Effector memory CD4-positive, alpha-beta T cell (primary cell): ENCODE measurements at regions not wholly inside any gene's neighbourhood (a gene's known extent, or its start where the extent isn't known, plus 50 kb on each side); places are given as distances from the start of the nearest gene placed in this dataset.
"Not testable (repeated sequence)": the region's sequence is repeated elsewhere in the genome, so short reads cannot be mapped to it uniquely, and the experiment has no call there.

Experiments used
- DNase-seq, 3 donors: peaks; one replicate each; pipeline ENCODE4 v3.0.0-alpha.2; 2020
- H3K27ac ChIP-seq: 2 replicates; pipeline ENCODE4 v1.7.0; 2013; ENCODE audit warnings: mild to moderate bottlenecking, low read length, moderate library complexity; ENCODE audit not compliant: insufficient read depth, poor library complexity, severe bottlenecking
- H3K27me3 ChIP-seq: replicated peaks from 2 replicates; pipeline ENCODE4 v1.7.0; 2013; ENCODE audit warnings: mild to moderate bottlenecking, low read length; ENCODE audit not compliant: insufficient read depth, control insufficient read depth, poor library complexity, severe bottlenecking
- H3K36me3 ChIP-seq: 2 replicates; pipeline ENCODE4 v1.7.0; 2013; ENCODE audit warnings: mild to moderate bottlenecking, low read length, moderate library complexity; ENCODE audit not compliant: control insufficient read depth, insufficient read depth
- H3K4me1 ChIP-seq: 2 replicates; pipeline ENCODE4 v1.7.0; 2013; ENCODE audit warnings: low read length, mild to moderate bottlenecking; ENCODE audit not compliant: control insufficient read depth, insufficient read depth, poor library complexity, severe bottlenecking
- H3K4me3 ChIP-seq: 2 replicates; pipeline ENCODE4 v1.7.0; 2013; ENCODE audit warnings: low read length, low read depth, mild to moderate bottlenecking; ENCODE audit not compliant: insufficient read depth, poor library complexity, severe bottlenecking
- H3K9me3 ChIP-seq: 2 replicates; pipeline ENCODE4 v1.7.0; 2013; ENCODE audit warnings: mild to moderate bottlenecking, low read length, moderate library complexity; ENCODE audit not compliant: control insufficient read depth

GRCh38 chr9:7739595-7739994 lies 60.0 kb downstream of the DMAC1 start:
- Histone ChIP-seq H3K4me1 (no peaks in the 10 kb centered on the region), H3K4me3 (no peak overlapping the region), H3K9me3 (no peaks in the 10 kb centered on the region), H3K27ac (no peak overlapping the region), H3K36me3 (no peaks in the 10 kb centered on the region), H3K27me3 (no peaks in the 10 kb centered on the region)
- no peak for DNase-seq

DNA sequence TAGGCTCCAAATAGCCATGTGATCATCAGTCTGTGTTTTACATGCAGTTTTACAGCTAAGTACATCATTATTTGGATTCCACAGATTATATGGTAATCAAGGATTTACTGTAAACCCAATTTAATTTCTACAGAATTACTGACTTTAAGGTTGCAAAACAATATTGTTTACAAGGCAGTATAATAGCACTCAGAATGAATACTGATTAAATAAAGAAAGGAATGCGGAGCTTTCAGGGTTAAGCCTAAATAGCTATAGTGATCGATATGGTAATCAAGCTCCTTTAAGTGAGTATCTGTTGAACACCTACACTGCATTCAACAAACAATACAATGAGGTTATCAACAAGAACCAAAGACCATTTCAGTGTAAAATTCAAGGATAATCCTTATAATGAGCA lies 64.3 kb downstream of the DMAC1 start:
- Histone ChIP-seq H3K27me3 (no peaks in the 10 kb centered on the region), H3K27ac (no peak overlapping the region), H3K9me3 (no peaks in the 10 kb centered on the region), H3K4me1 (no peaks in the 10 kb centered on the region), H3K36me3 (no peaks in the 10 kb centered on the region), H3K4me3 (no peak overlapping the region)
- DNase-seq: no peak

- no peak for DNase-seq
- Histone ChIP-seq H3K4me1 (no peaks in the 10 kb centered on the region), H3K4me3 (no peak overlapping the region), H3K27me3 (no peaks in the 10 kb centered on the region), H3K9me3 (no peaks in the 10 kb centered on the region), H3K36me3 (no peaks in the 10 kb centered on the region), H3K27ac (no peak overlapping the region)
Measured at GRCh38 chr9:7730164-7730445, 69.5 kb downstream of the DMAC1 start.

GRCh38 chr9:7729371-7730163 lies 70.0 kb downstream of the DMAC1 start:
- Histone ChIP-seq H3K27me3 (no peaks in the 10 kb centered on the region), H3K36me3 (no peaks in the 10 kb centered on the region), H3K4me1 (no peaks in the 10 kb centered on the region), H3K4me3 (no peak overlapping the region), H3K9me3 (no peaks in the 10 kb centered on the region), H3K27ac (no peak overlapping the region)
- no peak for DNase-seq

GRCh38 chr9:7721291-7721690 lies 78.3 kb downstream of the DMAC1 start:
- Histone ChIP-seq H3K36me3 (no peaks in the 10 kb centered on the region), H3K27me3 (no peaks in the 10 kb centered on the region), H3K27ac (no peak overlapping the region), H3K9me3 (no peaks in the 10 kb centered on the region), H3K4me3 (no peak overlapping the region), H3K4me1 (no peaks in the 10 kb centered on the region)
- DNase-seq: no peak

DNA sequence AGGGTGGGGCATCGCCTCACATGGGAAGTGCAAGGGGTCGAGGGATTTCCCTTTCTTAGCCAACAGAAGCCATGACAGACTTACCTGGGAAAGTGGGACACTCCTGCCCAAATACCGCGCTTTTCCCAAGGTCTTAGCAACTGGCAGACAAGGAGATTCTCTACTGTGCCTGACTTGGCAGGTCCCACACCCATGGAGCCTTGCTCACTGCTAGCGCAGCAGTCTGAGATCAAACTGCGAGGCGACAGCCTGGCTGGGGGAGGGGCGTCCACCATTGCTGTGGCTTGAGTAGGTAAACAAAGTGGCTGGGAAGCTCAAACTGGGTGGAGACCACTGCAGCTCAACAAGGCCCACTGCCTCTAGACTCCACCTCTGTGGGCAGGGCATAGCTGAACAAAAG lies 86.5 kb downstream of the DMAC1 start:
- H3K36me3 ChIP-seq, DNase-seq, H3K4me3 ChIP-seq, H3K4me1 ChIP-seq, H3K27me3 ChIP-seq, H3K9me3 ChIP-seq, H3K27ac ChIP-seq: not testable (repeated sequence)

DNA sequence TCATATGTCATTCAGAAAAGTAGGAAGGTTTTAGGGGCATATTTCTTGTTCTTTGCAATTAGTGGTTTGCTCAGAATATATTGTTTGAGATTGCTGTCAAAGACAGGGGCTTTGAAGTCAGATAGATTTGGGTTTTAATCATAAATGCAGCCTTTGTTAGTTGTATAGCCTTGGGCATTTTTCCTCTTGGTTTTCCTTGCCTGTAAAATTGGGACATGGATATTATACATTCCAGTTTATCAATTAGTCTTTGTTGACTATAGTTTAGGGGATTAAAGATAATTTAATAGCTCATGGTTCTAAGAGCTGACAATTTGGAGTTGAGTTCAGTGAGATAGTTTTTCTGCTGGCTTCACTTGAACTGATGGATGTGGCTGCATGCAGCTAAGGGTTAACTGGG lies 88.9 kb downstream of the DMAC1 start:
- H3K4me3 ChIP-seq: no peak overlapping the region
- H3K9me3 ChIP-seq: no peaks in the 10 kb centered on the region
- no peak overlapping the region for H3K27ac ChIP-seq
- H3K27me3 ChIP-seq: no peaks in the 10 kb centered on the region
- H3K36me3 ChIP-seq: no peaks in the 10 kb centered on the region
- no peaks in the 10 kb centered on the region for H3K4me1 ChIP-seq
- no peak for DNase-seq

DNA sequence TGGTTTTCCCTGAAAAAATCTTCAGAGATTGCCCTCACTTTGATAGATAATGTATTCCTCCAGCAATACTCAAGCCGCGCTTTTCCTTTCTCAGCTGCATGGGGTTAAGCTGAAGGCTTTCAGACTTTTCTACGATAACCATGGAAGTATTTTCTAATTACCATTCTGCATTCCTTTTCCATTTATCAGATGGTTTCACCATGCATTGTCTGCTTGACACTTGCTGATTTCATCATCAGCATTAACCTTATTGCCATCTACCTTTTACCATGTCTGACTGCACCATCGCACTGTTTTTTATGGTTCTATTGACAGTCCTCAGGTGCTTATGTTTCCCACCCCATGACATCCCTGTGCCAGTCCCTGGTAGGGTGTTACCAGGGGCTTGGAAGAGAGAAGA lies 91.6 kb downstream of the DMAC1 start:
- Histone ChIP-seq H3K36me3 (no peaks in the 10 kb centered on the region), H3K4me3 (no peak overlapping the region), H3K9me3 (no peaks in the 10 kb centered on the region), H3K27me3 (no peaks in the 10 kb centered on the region), H3K4me1 (no peaks in the 10 kb centered on the region), H3K27ac (no peak overlapping the region)
- no peak for DNase-seq

GRCh38 chr9:7704543-7704942 lies 95.0 kb downstream of the DMAC1 start:
- H3K4me1 ChIP-seq: no peaks in the 10 kb centered on the region
- no peaks in the 10 kb centered on the region for H3K36me3 ChIP-seq
- no peak overlapping the region for H3K27ac ChIP-seq
- H3K9me3 ChIP-seq: no peaks in the 10 kb centered on the region
- H3K27me3 ChIP-seq: no peaks in the 10 kb centered on the region
- no peak for DNase-seq
- H3K4me3 ChIP-seq: no peak overlapping the region

DNA sequence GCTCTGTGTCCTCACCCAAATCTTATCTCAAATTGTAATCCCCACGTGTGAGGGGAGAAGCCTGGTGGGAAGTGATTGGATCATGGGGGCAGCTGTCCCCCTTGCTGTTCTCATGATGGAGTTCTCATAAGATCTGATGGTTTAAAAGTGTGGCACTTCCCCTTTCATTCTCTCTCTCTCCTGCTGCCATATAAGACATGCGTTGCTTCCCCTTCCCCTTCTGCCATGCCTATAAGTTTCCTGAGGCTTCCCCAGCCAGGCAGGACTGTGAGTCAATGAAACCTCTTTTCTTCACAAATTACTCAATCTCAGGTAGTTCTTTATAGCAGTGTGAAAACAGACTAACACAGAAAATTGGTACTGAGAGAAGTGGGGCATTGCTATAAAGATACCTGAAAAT lies 107.7 kb downstream of the DMAC1 start:
- H3K4me3 ChIP-seq: no peak overlapping the region
- no peak for DNase-seq
- H3K27ac ChIP-seq: no peak overlapping the region
- H3K4me1 ChIP-seq: no peaks in the 10 kb centered on the region
- H3K27me3 ChIP-seq: no peaks in the 10 kb centered on the region
- H3K36me3 ChIP-seq: no peaks in the 10 kb centered on the region
- no peaks in the 10 kb centered on the region for H3K9me3 ChIP-seq
